IMR-90 (cell line): ENCODE measurements at regions not wholly inside any gene's neighbourhood (a gene's known extent, or its start where the extent isn't known, plus 50 kb on each side); places are given as distances from the start of the nearest gene placed in this dataset.

ENCODE experiments used
- ATAC-seq: fragments of 200-7000 bp; cut with Tn5 transposase; 2 replicates; pipeline ENCODE4 v1.9.1; 2020; ENCODE audit warnings: low read depth, mild to moderate bottlenecking, moderate library complexity
- BruUV-seq: library from RNA; stranded (reverse); fragments of 400-500 nt; replicated peaks from 2 replicates; lab custom pipeline; 2021; lab: Mats Ljungman, UMichigan
- CTCF ChIA-PET: fragments of 300-600 bp; formaldehyde crosslinking; extraction: SDS; loops from one replicate; lab custom pipeline; 2021; ENCODE audit warnings: antibody characterized with exemption; lab: Yijun Ruan, JAX
- POLR2A ChIA-PET: fragments of 300-600 bp; sonication (Branson Sonifier 250); formaldehyde crosslinking; loops from one replicate; lab custom pipeline; 2022; ENCODE audit warnings: antibody characterized with exemption; ENCODE audit not compliant: unreplicated experiment; lab: Charles Lee
- DNase-seq: peaks from one replicate; pipeline ENCODE4 v3.0.0; 2013
- H2AFZ ChIP-seq: replicated peaks from 2 replicates; pipeline ENCODE3; 2013; ENCODE audit warnings: low read length, mild to moderate bottlenecking; ENCODE audit not compliant: poor library complexity
- H2AK5ac ChIP-seq: 2 replicates; pipeline ENCODE4 v1.6.1; 2013; ENCODE audit warnings: low read depth, low read length, inconsistent platforms
- H2AK9ac ChIP-seq: replicated peaks from 2 replicates; pipeline ENCODE3; 2013; ENCODE audit warnings: mild to moderate bottlenecking, low read depth, low read length, moderate library complexity; ENCODE audit not compliant: poor library complexity
- H2BK120ac ChIP-seq: 2 replicates; pipeline ENCODE4 v1.6.1; 2013; ENCODE audit warnings: low read depth, low read length, inconsistent platforms
- H2BK15ac ChIP-seq: 3 replicates; pipeline ENCODE4 v1.6.1; 2013; ENCODE audit warnings: low read depth, low read length, inconsistent platforms
- H2BK20ac ChIP-seq: 2 replicates; pipeline ENCODE4 v1.6.1; 2013; ENCODE audit warnings: low read depth, mild to moderate bottlenecking, inconsistent platforms, low read length, moderate library complexity
- H2BK5ac ChIP-seq: 2 replicates; pipeline ENCODE4 v1.6.1; 2013; ENCODE audit warnings: mild to moderate bottlenecking, low read depth, low read length, inconsistent platforms; ENCODE audit not compliant: poor library complexity, severe bottlenecking
- H3K14ac ChIP-seq: replicated peaks from 2 replicates; pipeline ENCODE4 v1.6.1; 2013; ENCODE audit warnings: low read depth, low read length, inconsistent platforms
- H3K18ac ChIP-seq: 2 replicates; pipeline ENCODE4 v1.6.1; 2013; ENCODE audit warnings: low read depth, low read length, control low read depth
- H3K23ac ChIP-seq: 2 replicates; pipeline ENCODE4 v1.6.1; 2013; ENCODE audit warnings: low read depth, low read length, inconsistent platforms
- H3K27ac ChIP-seq: 2 replicates; pipeline ENCODE4 v1.5.1; 2013; ENCODE audit warnings: mild to moderate bottlenecking, control low read depth, low read length; ENCODE audit not compliant: insufficient read depth
- H3K27me3 ChIP-seq: 2 replicates; pipeline ENCODE4 v1.6.1; 2013; ENCODE audit warnings: low read length; ENCODE audit not compliant: control insufficient read depth, insufficient read depth
- H3K36me3 ChIP-seq: 2 replicates; pipeline ENCODE4 v1.6.1; 2013; ENCODE audit warnings: low read length, mixed read lengths; ENCODE audit not compliant: control insufficient read depth, insufficient read depth
- H3K4ac ChIP-seq: 2 replicates; pipeline ENCODE4 v1.6.1; 2013; ENCODE audit warnings: low read depth, low read length, inconsistent platforms
- H3K4me1 ChIP-seq: 2 replicates; pipeline ENCODE4 v1.6.1; 2013; ENCODE audit warnings: low read length, mixed read lengths; ENCODE audit not compliant: control insufficient read depth, insufficient read depth
- H3K4me2 ChIP-seq: 2 replicates; pipeline ENCODE4 v1.6.1; 2013; ENCODE audit warnings: low read depth, mild to moderate bottlenecking, control low read depth, low read length, moderate library complexity
- H3K4me3 ChIP-seq: 2 replicates; pipeline ENCODE4 v1.5.1; 2013; ENCODE audit warnings: low read depth, mild to moderate bottlenecking, control low read depth, low read length, moderate library complexity; ENCODE audit not compliant: insufficient read depth
- H3K56ac ChIP-seq: 2 replicates; pipeline ENCODE4 v1.6.1; 2013; ENCODE audit warnings: low read length, inconsistent platforms; ENCODE audit not compliant: insufficient read depth; ENCODE audit errors: extremely low read depth
- H3K79me1 ChIP-seq, 2 experiments: 2 replicates each; pipeline ENCODE4 v1.6.1; 2013; ENCODE audit warnings: low read length in 2 of 2, inconsistent platforms in 1 of 2, low read depth in 1 of 2
- H3K9ac ChIP-seq: 2 replicates; pipeline ENCODE4 v1.6.1; 2013; ENCODE audit warnings: low read depth, low read length, control low read depth
- H3K9me1 ChIP-seq: 2 replicates; pipeline ENCODE4 v1.6.1; 2013; ENCODE audit warnings: low read length, inconsistent platforms; ENCODE audit not compliant: insufficient read depth
- H3K9me3 ChIP-seq: 2 replicates; pipeline ENCODE4 v1.6.1; 2013; ENCODE audit warnings: low read length; ENCODE audit not compliant: control insufficient read depth, insufficient read depth
- H4K20me1 ChIP-seq: 2 replicates; pipeline ENCODE4 v1.6.1; 2013; ENCODE audit warnings: low read length, inconsistent platforms; ENCODE audit not compliant: insufficient read depth
- H4K5ac ChIP-seq: 2 replicates; pipeline ENCODE4 v1.6.1; 2013; ENCODE audit warnings: mild to moderate bottlenecking, low read depth, low read length, control low read depth
- H4K8ac ChIP-seq, 2 experiments: 2 replicates each; pipeline ENCODE4 v1.6.1; 2013; ENCODE audit warnings: low read depth in 2 of 2, low read length in 2 of 2, control low read depth in 1 of 2, inconsistent platforms in 1 of 2
- H4K91ac ChIP-seq: 2 replicates; pipeline ENCODE4 v1.6.1; 2013; ENCODE audit warnings: low read depth, low read length, inconsistent platforms; ENCODE audit not compliant: insufficient read depth
- BHLHE40 ChIP-seq: fragments of 150-350 bp; IDR thresholded peaks from 2 replicates; pipeline ENCODE4 v1.6.1; 2016; ENCODE audit warnings: mild to moderate bottlenecking, low read depth, low read length
- CEBPB ChIP-seq: IDR thresholded peaks from 2 replicates; pipeline ENCODE4 v1.6.1; 2012; ENCODE audit warnings: low read depth, low read length, improper control_type of control experiment
- CHD1 ChIP-seq: IDR thresholded peaks from 2 replicates; pipeline ENCODE4 v1.6.1; 2012; ENCODE audit warnings: low read depth, low read length, improper control_type of control experiment
- FOS ChIP-seq: fragments of 150-350 bp; IDR thresholded peaks from 2 replicates; pipeline ENCODE4 v1.6.1; 2016; ENCODE audit warnings: low read depth, low read length
- MXI1 ChIP-seq: IDR thresholded peaks from 2 replicates; pipeline ENCODE4 v1.6.1; 2012; ENCODE audit warnings: low read depth, mild to moderate bottlenecking, low read length, moderate library complexity, borderline replicate concordance
- NFE2L2 ChIP-seq: fragments of 150-350 bp; IDR thresholded peaks from 2 replicates; pipeline ENCODE4 v1.6.1; 2016; ENCODE audit warnings: low read depth, mild to moderate bottlenecking, low read length
- POLR2A ChIP-seq: IDR thresholded peaks from 2 replicates; pipeline ENCODE4 v1.6.1; 2012; ENCODE audit warnings: mild to moderate bottlenecking, low read depth, low read length
- RAD21 ChIP-seq: IDR thresholded peaks from 2 replicates; pipeline ENCODE4 v1.6.1; 2012; ENCODE audit warnings: low read length, improper control_type of control experiment
- RCOR1 ChIP-seq: IDR thresholded peaks from 2 replicates; pipeline ENCODE4 v1.6.1; 2012; ENCODE audit warnings: mild to moderate bottlenecking, low read length, improper control_type of control experiment; ENCODE audit not compliant: insufficient replicate concordance
- RFX5 ChIP-seq: IDR thresholded peaks from 2 replicates; pipeline ENCODE4 v1.8.0; 2012; ENCODE audit warnings: low read depth, mild to moderate bottlenecking, low read length, moderate library complexity
- SMC3 ChIP-seq: fragments of 150-350 bp; IDR thresholded peaks from 2 replicates; pipeline ENCODE4 v1.6.1; 2016; ENCODE audit warnings: low read depth, mild to moderate bottlenecking, antibody characterized with exemption, low read length, moderate library complexity
- USF2 ChIP-seq: fragments of 150-350 bp; IDR thresholded peaks from 2 replicates; pipeline ENCODE4 v1.6.1; 2017; ENCODE audit warnings: mild to moderate bottlenecking, antibody characterized with exemption, low read length, low read depth
- WGBS, 2 experiments: methylation state at CpG; one replicate each; pipeline versions ENCODE4 v1.1.5 to v1.1.7; 2013; ENCODE audit warnings: missing lambda C conversion rate in 2 of 2; ENCODE audit not compliant: insufficient read length in 1 of 2; ENCODE audit errors: extremely low coverage in 2 of 2; 5-methylcytosine and 5-hydroxymethylcytosine counted together
- dilution Hi-C: fragments of 300-500 bp; cut with HindIII; formaldehyde crosslinking; loops from one replicate; pipeline ENCODE4 v1.14.3; 2018; ENCODE audit warnings: low sequenced_read_pairs; ENCODE audit not compliant: unreplicated experiment
- in situ Hi-C: fragments of 300-500 bp; cut with MboI; formaldehyde crosslinking; loops from 3 replicates; pipeline ENCODE4 v1.14.3; 2019; ENCODE audit warnings: low sequenced_read_pairs, inconsistent platforms, mixed read lengths
- intact Hi-C: fragments of 100-400 bp; cut with micrococcal nuclease; formaldehyde crosslinking; loops from 2 replicates; pipeline ENCODE4 v1.10.0; 2022
- TF ChIP-seq, protein P1 (sequence below): fragments of 150-350 bp; IDR thresholded peaks from 2 replicates; pipeline ENCODE4 v1.6.1; 2016; ENCODE audit warnings: low read depth, mild to moderate bottlenecking, low read length, moderate library complexity, borderline replicate concordance

- no peak overlapping the region for H2BK15ac ChIP-seq
- no peaks in the 10 kb centered on the region for H3K9me1 ChIP-seq
- no peak overlapping the region for H3K27ac ChIP-seq
- H2AK5ac ChIP-seq = no peak overlapping the region
- CTCF ChIA-PET = no interaction called here
- no peak overlapping the region for H3K4ac ChIP-seq
- no peaks in the 10 kb centered on the region for H3K4me1 ChIP-seq
- no peak overlapping the region for H3K14ac ChIP-seq
- no peak overlapping the region for H2BK5ac ChIP-seq
- H3K23ac ChIP-seq = no peak overlapping the region
- no peak overlapping the region for H3K56ac ChIP-seq
- H3K18ac ChIP-seq = no peak overlapping the region
- H3K4me3 ChIP-seq = no peak overlapping the region
- H3K9me3 ChIP-seq = no peaks in the 10 kb centered on the region
- H3K79me1 ChIP-seq = no peaks in the 10 kb centered on the region
- H4K5ac ChIP-seq = no peak overlapping the region
- POLR2A ChIA-PET = no interaction called here
- DNase-seq (no peak), ATAC-seq (no peak)
- no peak overlapping the region for H2BK120ac ChIP-seq
- intact Hi-C loops = no loop called here
- no peak overlapping the region for H3K4me2 ChIP-seq
- H4K20me1 ChIP-seq = no peaks in the 10 kb centered on the region
- H3K27me3 ChIP-seq = no peaks in the 10 kb centered on the region
- no peak overlapping the region for H4K8ac ChIP-seq
- dilution Hi-C loops = no loop called here
- no peak overlapping the region for H2AFZ ChIP-seq
- H4K91ac ChIP-seq = no peak overlapping the region
- H2BK20ac ChIP-seq = no peak overlapping the region
- BruUV-seq = no TSS peak
- TF ChIP-seq RCOR1 = no peak
- no peak for TF ChIP-seq MXI1
- TF ChIP-seq RFX5 = no peak
- no peak for TF ChIP-seq SMC3
- TF ChIP-seq BHLHE40 = no peak
- TF ChIP-seq USF2 = no peak
- no peak for TF ChIP-seq CEBPB
- TF ChIP-seq POLR2A = no peak
- TF ChIP-seq CHD1 = no peak
- TF ChIP-seq NFE2L2 = no peak
- TF ChIP-seq, protein P1, sequence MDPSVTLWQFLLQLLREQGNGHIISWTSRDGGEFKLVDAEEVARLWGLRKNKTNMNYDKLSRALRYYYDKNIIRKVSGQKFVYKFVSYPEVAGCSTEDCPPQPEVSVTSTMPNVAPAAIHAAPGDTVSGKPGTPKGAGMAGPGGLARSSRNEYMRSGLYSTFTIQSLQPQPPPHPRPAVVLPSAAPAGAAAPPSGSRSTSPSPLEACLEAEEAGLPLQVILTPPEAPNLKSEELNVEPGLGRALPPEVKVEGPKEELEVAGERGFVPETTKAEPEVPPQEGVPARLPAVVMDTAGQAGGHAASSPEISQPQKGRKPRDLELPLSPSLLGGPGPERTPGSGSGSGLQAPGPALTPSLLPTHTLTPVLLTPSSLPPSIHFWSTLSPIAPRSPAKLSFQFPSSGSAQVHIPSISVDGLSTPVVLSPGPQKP = no peak
- no peak for TF ChIP-seq FOS
- TF ChIP-seq RAD21 = no peak
- in situ Hi-C loops = no loop called here
- no peak overlapping the region for H3K9ac ChIP-seq
- no peaks in the 10 kb centered on the region for H3K36me3 ChIP-seq
- H2AK9ac ChIP-seq = no peak overlapping the region
- WGBS, 2 experiments = 60% methylated on average over 1 of the region's 4 CpGs; no CpG with 5 or more reads in 1 of the 2 experiments
Observed at GRCh38 chr12:44446181-44446580, 429.9 kb downstream of the NELL2 start.
